GM10266 (cell line): ENCODE measurements at regions not wholly inside any gene's neighbourhood (a gene's known extent, or its start where the extent isn't known, plus 50 kb on each side); places are given as distances from the start of the nearest gene placed in this dataset.

Source experiments
- DNase-seq: peaks from one replicate; pipeline ENCODE4 v3.0.0; 2012; ENCODE audit errors: extremely low spot score
- CTCF ChIP-seq: IDR thresholded peaks from 2 replicates; pipeline ENCODE4 v1.5.1; 2012; ENCODE audit warnings: mild to moderate bottlenecking, low read depth; ENCODE audit not compliant: control insufficient read depth, insufficient read depth; ENCODE audit errors: missing control alignments

GRCh38 chr12:93022603-93023340 lies 93.7 kb upstream of the EEA1 start:
- no peak for TF ChIP-seq CTCF

GRCh38 chr12:93025145-93026103 lies 96.3 kb upstream of the EEA1 start:
- TF ChIP-seq CTCF, result peak; percentile 45
- peak; percentile 50 for DNase-seq

More at GRCh38 chr12:93022603-93023340, 93.7 kb upstream of the EEA1 start:
- DNase-seq, result no peak

- no peak for TF ChIP-seq CTCF
- DNase-seq, result no peak
Observed at GRCh38 chr12:93027041-93027440, 97.9 kb upstream of the EEA1 start.

- DNase-seq, result no peak
- no peak for TF ChIP-seq CTCF
Observed at GRCh38 chr12:93029091-93029490, 100.0 kb upstream of the EEA1 start.

GRCh38 chr12:93031028-93031427 lies 101.9 kb upstream of the EEA1 start:
- no peak for TF ChIP-seq CTCF
- no peak for DNase-seq

GRCh38 chr12:93032758-93033157 lies 103.7 kb upstream of the EEA1 start:
- TF ChIP-seq CTCF, result no peak
- DNase-seq, result no peak
